ENCODE measurements at regions not wholly inside any gene's neighbourhood (a gene's known extent, or its start where the extent isn't known, plus 50 kb on each side); places are given as distances from the start of the nearest gene placed in this dataset.
"Not testable (repeated sequence)": the region's sequence is repeated elsewhere in the genome, so short reads cannot be mapped to it uniquely, and the experiment has no call there.

GRCh38 chr2:142707318-142707717 lies 170.1 kb upstream of the KYNU start:
- no peak for DNase-seq

DNA sequence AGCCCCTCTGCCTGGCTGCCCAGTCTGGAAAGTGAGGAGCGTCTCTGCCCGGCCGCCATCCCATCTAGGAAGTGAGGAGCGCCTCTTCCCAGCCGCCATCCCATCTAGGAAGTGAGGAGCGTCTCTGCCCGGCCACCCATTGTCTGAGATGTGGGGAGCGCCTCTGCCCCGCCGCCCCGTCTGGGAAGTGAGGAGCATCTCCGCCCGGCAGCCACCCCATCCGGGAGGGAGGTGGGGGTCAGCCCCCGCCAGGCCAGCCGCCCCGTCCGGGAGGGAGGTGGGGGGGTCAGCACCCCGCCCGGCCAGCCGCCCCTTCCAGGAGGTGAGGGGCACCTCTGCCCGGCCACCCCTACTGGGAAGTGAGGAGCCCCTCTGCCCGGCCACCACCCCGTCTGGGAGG lies 175.1 kb upstream of the KYNU start:
- DNase-seq: not testable (repeated sequence)

DNA sequence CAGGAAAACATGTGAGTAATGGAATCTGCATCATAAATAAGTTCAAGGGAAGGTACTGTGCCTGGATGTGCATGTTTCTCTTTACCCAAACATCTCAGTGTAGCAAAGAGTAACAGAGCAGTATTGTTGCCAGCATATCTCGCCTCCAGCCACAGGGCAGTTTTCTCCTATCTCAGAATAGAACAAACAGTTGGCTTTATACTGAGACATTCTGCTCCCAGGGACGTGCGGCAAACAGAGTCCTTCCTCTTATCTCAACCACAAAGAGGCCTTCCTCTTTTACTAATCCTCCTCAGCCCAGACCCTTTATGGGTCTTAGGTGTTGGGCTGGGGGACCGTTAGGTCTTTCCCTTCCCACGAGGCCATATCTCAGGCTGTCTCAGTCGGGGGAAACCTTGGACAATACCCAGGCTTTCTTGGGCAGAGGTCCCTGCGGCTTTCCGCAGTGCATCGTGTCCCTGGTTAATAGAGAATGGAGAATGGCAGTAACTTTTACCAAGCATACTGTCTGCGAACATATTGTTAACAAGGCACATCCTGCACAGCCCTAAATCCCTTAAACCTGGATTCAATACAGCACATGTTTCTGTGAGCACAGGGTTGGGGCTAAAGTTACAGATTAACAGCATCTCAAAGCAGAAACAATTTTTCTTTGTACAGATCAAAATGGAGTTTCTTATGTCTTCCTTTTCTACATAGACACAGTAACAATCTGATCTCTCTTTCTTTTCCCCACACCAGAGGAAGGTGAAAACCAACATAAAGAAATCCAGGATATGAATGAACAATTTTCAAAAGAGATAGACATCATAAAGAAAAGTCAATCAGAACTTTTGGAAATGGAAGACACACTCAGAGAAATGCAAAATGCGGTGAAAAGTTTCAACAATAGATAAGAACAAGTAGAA lies 181.9 kb upstream of the KYNU start:
- not testable (repeated sequence) for DNase-seq

- no peak for DNase-seq
Measured at GRCh38 chr2:142694282-142694681, 183.2 kb upstream of the KYNU start.

DNA sequence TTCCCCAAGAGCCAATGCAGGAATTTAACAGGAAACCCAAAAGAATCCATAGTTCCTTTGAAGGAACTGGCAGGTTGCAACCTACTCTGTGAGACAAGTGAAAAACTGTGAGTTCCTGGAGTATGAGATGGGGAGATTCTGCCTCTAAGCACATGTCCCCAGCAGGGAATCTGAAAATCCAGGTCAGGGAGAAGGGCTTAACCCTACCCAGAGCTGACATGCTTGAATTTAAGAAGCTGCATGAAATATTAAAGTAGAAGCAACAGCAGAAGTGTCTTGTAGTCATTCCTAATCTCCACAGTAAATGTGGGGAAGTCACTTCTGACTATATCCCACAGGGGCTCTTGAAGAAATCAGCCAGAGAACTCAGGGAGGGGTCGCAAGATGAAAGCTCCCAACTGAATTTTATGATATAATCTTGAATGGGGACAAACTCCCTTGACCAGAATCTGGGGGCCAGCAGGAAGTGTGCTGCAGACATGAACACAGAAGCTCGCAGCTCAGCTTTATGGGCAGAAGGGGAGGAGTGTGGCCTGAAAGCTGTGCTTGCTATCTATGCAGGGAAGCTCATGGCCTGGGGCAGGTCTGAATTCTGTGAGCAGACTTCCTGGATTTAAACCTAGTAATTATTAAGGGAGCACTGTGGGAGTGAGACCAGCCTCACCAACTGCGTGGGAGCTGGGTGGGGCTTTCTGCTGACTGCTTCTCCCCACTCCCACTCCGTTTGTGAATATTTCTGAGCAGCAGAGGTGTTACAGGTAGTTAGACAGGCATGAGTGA lies 184.1 kb upstream of the KYNU start:
- DNase-seq: peak; percentile 1 to 5

DNA sequence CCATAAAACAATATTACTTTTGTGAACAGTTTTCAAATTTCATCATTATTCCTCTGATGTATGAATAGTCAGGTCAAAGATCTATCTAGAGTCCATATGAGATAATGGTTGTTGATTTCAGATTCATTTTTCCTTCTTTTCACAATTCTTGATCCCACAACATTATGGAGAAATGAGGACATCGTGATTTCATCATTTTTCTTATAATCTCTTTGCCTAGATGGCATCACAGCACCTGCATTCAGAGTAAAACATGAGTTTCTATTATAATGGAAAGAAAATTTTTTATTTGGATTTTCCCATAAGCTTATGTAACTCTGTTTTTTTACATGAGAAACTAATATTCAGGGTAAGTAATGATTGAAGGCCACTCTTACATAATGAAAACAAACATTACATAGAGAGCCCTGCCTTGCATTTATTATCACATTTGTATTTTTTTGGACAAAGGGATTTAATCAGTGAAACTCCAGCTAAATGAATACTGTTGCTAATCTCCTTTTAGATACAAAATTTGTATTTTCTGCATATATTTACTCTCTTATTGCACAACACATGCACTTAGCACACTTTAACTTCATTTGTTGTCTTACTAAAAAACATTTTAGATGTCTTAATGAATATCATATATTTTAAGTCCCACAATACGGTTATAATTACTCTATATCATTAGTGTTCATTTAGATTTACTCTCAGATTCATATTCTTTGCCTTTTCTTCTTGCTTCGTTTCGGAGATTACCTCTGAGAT lies 188.4 kb upstream of the KYNU start:
- DNase-seq: no peak

DNA sequence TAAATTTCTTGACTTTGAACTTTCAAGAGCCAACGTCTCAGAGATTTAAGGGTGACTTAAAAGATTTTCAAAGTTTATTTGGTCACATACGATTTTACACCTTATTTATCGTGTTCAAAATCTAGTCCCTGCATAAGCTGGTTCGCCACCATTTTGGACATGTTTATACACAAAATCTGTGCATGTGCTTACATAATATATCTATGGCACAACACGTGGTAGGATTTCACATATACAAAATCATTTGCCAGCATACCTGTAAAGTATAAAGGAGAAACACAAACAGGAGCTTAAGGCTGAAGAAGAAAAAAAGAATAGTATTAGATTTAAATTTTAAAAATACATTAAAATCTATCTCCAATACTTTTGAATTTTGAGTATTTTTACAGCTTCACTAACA lies 190.0 kb upstream of the KYNU start:
- no peak for DNase-seq

GRCh38 chr2:142687075-142687474 lies 190.4 kb upstream of the KYNU start:
- DNase-seq: no peak

DNA sequence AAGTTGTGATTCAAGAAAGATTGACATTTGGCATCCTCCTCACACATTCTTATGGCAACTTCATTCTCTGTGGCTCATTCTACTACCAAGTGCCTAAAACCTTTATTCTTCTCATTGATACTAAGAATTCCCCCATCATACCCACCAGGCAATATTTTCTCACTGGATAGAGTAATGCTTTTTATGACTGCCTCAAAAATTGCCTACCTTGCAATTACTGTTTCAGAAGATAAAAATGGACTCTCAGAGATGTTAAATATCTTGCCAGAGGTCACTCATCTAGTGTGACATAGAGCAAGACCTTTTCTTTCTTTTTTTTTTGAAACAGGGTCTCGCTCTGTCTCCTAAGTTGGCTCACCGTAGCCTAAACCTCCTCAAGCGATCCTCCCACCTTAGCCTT lies 192.8 kb upstream of the KYNU start:
- no peak for DNase-seq

- peak in 1 of 2 experiments; percentile 3 for DNase-seq
Measured at GRCh38 chr2:142682528-142682927, 194.9 kb upstream of the KYNU start.

GRCh38 chr2:142681952-142682351 lies 195.5 kb upstream of the KYNU start:
- no peak for DNase-seq

DNA sequence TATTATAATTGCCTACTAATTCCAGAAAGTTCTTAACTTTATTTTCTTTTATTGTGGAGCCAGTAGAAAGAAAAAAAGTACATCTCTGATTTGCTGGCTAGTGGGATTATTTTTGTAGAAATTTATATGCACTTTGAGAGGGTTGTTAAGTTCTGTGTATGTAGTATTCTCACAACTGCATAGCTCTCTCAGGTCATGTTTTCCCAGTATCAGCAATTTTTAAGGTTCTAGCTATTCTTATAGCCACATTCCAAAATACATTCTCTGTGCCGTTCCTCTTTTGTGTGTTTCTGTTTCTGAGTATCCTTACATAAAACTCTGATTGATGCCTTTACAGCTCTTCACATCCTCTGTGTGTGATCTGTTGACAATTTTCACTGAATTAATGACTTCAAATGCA lies 199.3 kb upstream of the KYNU start:
- no peak for DNase-seq

GRCh38 chr2:142675398-142675797 lies 202.1 kb upstream of the KYNU start:
- no peak for DNase-seq

DNA sequence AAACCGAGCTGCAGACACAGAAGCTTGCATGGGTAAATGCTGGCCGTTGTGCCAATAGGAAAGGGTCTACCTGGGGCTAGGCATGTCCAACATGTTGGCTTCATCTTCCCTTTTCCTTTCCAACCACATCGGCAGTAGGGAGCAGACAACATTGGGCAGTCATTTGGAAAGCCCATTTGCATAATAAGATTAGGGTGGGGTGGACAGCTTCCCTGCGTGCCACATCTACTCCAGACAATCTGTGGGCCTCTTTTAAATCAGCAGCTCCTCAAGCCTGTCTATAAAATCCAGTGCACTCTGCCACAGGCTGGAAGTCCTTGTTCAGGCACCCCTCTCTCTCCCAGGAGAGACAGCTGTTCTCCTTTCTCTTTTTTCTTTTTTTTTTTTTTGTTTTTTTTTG lies 203.6 kb upstream of the KYNU start:
- no peak for DNase-seq

- no peak for DNase-seq
Measured at GRCh38 chr2:142672698-142673097, 204.8 kb upstream of the KYNU start.

- DNase-seq: no peak
Measured at GRCh38 chr2:142670362-142670761, 207.1 kb upstream of the KYNU start.

DNA sequence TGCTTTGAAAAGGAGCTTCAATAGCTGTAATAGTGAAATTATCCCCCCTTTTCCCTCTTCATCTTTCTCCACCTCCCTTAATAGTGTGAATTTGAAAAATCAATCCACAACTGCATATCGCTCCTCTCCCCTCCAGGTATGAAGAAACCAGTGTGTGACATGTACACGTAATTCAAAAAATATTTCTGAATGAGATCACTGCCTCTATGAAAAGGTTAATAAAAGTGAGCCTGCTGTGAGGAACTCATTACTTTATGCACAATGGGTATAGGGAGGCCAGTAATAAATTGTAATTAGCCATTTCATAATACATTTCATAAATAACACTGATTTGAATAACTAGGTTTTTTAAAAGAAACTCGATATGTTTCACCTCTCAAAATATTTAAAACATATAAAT lies 209.0 kb upstream of the KYNU start:
- no peak for DNase-seq

DNA sequence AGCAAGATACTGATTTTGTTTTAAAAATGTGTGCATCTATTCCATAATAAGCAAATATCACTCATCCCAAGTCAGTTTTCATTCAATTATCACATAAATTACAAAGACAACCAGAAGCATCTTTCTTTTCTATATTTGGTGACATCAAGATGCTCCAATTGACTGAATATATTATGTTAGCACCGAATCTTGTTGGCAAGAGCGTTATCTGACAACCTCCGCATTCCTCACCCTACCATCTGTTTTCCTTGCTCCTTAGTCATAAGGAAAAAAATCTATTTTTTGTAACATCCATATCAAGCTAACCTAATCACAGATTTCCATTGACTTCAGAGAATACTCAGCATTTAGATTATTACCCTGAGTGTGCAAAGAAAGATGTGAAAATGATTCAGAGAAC lies 212.2 kb upstream of the KYNU start:
- no peak for DNase-seq

DNA sequence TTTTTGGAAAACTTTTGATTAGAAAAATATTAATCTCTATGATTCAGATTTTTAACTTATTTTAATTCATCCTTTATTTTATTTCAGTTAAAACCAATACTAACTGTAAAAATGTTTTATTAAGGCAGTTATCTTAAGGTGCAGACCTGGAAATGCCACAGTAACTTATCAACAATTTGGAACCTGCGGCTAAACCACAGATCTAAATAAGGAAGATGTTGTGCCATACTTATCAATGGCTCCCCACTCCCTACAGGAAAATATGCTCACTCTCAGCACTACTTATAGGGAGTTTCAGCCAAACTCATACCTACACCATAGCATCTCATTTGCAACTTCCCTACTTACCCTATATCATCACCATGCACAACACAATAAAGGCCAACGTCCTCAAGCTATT lies 226.9 kb upstream of the KYNU start:
- DNase-seq: no peak

DNA sequence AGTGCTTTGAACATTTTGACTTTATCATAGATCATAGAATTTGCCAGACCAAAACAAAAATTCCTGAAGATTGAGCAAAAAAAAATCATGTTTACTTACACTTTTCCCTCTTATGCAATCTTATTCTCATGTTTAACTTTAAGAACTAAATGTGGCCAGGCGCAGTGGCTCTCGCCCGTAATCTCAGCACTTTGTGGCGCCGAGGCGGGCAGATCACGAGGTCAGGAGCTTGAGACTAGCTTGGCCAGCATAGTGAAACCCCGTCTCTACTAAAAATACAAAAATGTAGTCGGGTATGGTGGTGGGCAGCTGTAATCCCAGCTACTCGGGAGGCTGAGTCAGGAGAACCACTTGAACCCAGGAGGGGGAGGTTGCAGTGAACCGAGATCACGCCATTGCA lies 227.9 kb upstream of the KYNU start:
- no peak for DNase-seq

DNA sequence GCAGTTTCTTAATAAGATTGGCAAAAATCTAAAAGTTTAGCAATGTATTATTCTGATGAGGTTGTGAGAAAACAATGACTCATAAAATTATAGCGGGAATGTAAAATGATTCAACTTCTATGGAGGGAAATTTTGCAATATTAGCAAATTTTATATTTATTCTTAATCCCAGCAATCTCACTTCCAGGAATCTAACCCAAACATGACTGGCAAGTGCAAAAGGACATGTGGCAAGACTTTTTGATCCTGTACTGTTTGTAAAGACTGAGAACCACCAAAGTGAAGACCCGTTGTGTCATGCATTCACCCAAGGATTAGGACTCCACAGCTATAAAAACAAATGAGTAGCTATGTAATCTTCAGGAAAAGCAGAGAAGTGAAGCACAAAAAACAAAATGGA lies 234.8 kb upstream of the KYNU start:
- DNase-seq: no peak

- no peak for DNase-seq
Measured at GRCh38 chr2:142629193-142629592, 248.3 kb upstream of the KYNU start.

DNA sequence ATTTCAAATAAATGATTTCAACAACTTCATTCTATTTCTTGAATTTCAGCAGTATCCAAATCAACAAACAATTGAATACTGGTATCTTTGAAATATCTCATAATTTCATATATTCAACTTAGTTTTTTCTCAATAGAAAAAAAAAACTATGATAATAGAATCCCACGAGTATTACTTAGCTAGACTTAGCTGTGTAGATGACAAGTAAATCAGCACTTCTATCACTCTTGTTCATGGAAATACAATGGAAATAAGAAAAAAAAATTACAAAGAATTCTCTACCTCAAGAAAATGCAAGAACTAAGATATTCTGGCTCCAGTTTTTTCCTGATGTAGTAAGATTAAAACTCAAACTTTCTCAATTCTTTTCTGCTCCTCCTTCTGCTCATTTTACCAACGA lies 256.2 kb upstream of the KYNU start:
- no peak for DNase-seq

DNA sequence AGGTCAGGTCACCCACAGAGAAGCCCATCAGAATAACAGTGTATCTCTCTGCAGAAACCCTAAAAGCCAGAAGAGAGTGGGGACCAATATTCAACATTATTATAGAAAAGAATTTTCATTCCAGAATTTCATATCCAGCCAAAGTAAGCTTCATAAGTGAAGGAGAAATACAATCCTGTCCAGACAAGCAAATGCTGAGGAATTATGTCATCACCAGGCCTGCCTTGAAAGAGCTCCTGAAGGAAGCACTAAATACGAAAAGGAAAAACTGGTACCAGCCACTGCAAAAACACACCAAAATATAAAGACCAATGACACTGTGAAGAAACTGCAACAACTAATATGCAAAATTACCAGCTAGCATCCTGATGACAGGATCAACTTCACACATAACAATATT lies 260.0 kb upstream of the KYNU start:
- no peak for DNase-seq

All from NCI-H2081 (cell line).